ENCODE measurements at regions not wholly inside any gene's neighbourhood (a gene's known extent, or its start where the extent isn't known, plus 50 kb on each side); places are given as distances from the start of the nearest gene placed in this dataset.
"Not testable (repeated sequence)": the region's sequence is repeated elsewhere in the genome, so short reads cannot be mapped to it uniquely, and the experiment has no call there.

- H3K9me3 ChIP-seq (ENCODE audit: insufficient read depth in 2 of 2, low read depth in 1 of 2, low read length in 1 of 2) = peaks cover 50 to 65% of the 10 kb centered on the region in 2 experiments
- H2BK120ac ChIP-seq (replicated peaks; ENCODE audit: low read depth, low read length); H3K4me1 ChIP-seq (replicated peaks in 1 of 4; ENCODE audit: control insufficient read depth in 3 of 4, insufficient read depth in 4 of 4, low read length in 3 of 4); H3K79me2 ChIP-seq (ENCODE audit: control insufficient read depth in 1 of 2, insufficient read depth in 2 of 2, low read length in 2 of 2); H2BK20ac ChIP-seq (ENCODE audit: low read length); H3K23me2 ChIP-seq (ENCODE audit: low read depth, low read length); H3K9ac ChIP-seq (replicated peaks in 1 of 4; ENCODE audit: extremely low read depth in 1 of 4, low read depth in 3 of 4, low read length in 3 of 4); H2BK12ac ChIP-seq (ENCODE audit: low read depth, low read length); H3K27ac ChIP-seq (ENCODE audit: low read depth, low read length); H3K18ac ChIP-seq (ENCODE audit: extremely low read depth, low read length); H3K79me1 ChIP-seq (ENCODE audit: low read depth, low read length); H3K23ac ChIP-seq (ENCODE audit: insufficient read length); H3K14ac ChIP-seq (ENCODE audit: insufficient read length); H4K8ac ChIP-seq (ENCODE audit: extremely low read depth, insufficient read depth, low read length); POLR2A ChIA-PET (ENCODE audit: partially characterized antibody); FAIRE-seq; H2AK5ac ChIP-seq (ENCODE audit: low read depth, low read length); H2BK5ac ChIP-seq (ENCODE audit: low read depth, low read length); H2AFZ ChIP-seq (ENCODE audit: low read length); CTCF ChIA-PET (ENCODE audit: partially characterized antibody); H3K4me3 ChIP-seq (ENCODE audit: extremely low read depth in 1 of 4, insufficient read depth in 2 of 4, low read depth in 3 of 4, low read length in 4 of 4); H4K5ac ChIP-seq (ENCODE audit: insufficient read length, low read depth, low read length); H4K91ac ChIP-seq (replicated peaks; ENCODE audit: insufficient read length, low read length); H3K4me2 ChIP-seq (ENCODE audit: insufficient read depth in 1 of 2, low read depth in 2 of 2, low read length in 2 of 2); H2BK15ac ChIP-seq (ENCODE audit: low read length); H4K20me1 ChIP-seq (replicated peaks in 1 of 2; ENCODE audit: control insufficient read depth in 1 of 2, insufficient read depth in 2 of 2, low read length in 2 of 2); H3K27me3 ChIP-seq (replicated peaks in 1 of 4; ENCODE audit: control insufficient read depth in 3 of 4, extremely low read depth in 1 of 4, insufficient read depth in 3 of 4, low read length in 3 of 4); H3K4ac ChIP-seq (replicated peaks; ENCODE audit: insufficient read length, low read depth, low read length); H3K36me3 ChIP-seq (ENCODE audit: control insufficient read depth in 2 of 4, insufficient read depth in 4 of 4, low read length in 3 of 4); H3K56ac ChIP-seq (replicated peaks; ENCODE audit: insufficient read length, low read depth, low read length): not testable (repeated sequence)
- WGBS, 2 experiments (ENCODE audit: extremely low coverage in 1 of 2, insufficient coverage in 1 of 2, insufficient read length in 1 of 2, insufficient replicate concordance in 2 of 2, low coverage in 1 of 2, low lambda C conversion rate in 2 of 2, missing lambda C conversion rate in 1 of 2) = 90 to 100% methylated on average over 6 to 36 of the region's 36 CpGs
- peak in 1 of 2 experiments; percentile 16 for DNase-seq (ENCODE audit: low read depth in 1 of 2, low spot score in 2 of 2)
Observed at GRCh38 chr21:10405331-10405730, 116.1 kb upstream of the TPTE start.

GRCh38 chr21:10409786-10410185, 111.6 kb upstream of the TPTE start:
- H3K36me3 ChIP-seq (ENCODE audit: control insufficient read depth in 2 of 4, insufficient read depth in 4 of 4, low read length in 3 of 4); H4K8ac ChIP-seq (ENCODE audit: extremely low read depth, insufficient read depth, low read length); DNase-seq (ENCODE audit: low read depth in 1 of 2, low spot score in 2 of 2); H4K20me1 ChIP-seq (replicated peaks in 1 of 2; ENCODE audit: control insufficient read depth in 1 of 2, insufficient read depth in 2 of 2, low read length in 2 of 2); H4K91ac ChIP-seq (replicated peaks; ENCODE audit: insufficient read length, low read length); H2AFZ ChIP-seq (ENCODE audit: low read length); CTCF ChIA-PET (ENCODE audit: partially characterized antibody); H3K27ac ChIP-seq (ENCODE audit: low read depth, low read length); H2BK20ac ChIP-seq (ENCODE audit: low read length); H2BK5ac ChIP-seq (ENCODE audit: low read depth, low read length); H3K27me3 ChIP-seq (replicated peaks in 1 of 4; ENCODE audit: control insufficient read depth in 3 of 4, extremely low read depth in 1 of 4, insufficient read depth in 3 of 4, low read length in 3 of 4); H2BK15ac ChIP-seq (ENCODE audit: low read length); POLR2A ChIA-PET (ENCODE audit: partially characterized antibody); H2AK5ac ChIP-seq (ENCODE audit: low read depth, low read length); H3K18ac ChIP-seq (ENCODE audit: extremely low read depth, low read length); H2BK120ac ChIP-seq (replicated peaks; ENCODE audit: low read depth, low read length); H3K4ac ChIP-seq (replicated peaks; ENCODE audit: insufficient read length, low read depth, low read length); H3K14ac ChIP-seq (ENCODE audit: insufficient read length); H3K23ac ChIP-seq (ENCODE audit: insufficient read length); H3K9ac ChIP-seq (replicated peaks in 1 of 4; ENCODE audit: extremely low read depth in 1 of 4, low read depth in 3 of 4, low read length in 3 of 4); H3K79me1 ChIP-seq (ENCODE audit: low read depth, low read length); H3K4me1 ChIP-seq (replicated peaks in 1 of 4; ENCODE audit: control insufficient read depth in 3 of 4, insufficient read depth in 4 of 4, low read length in 3 of 4); H3K23me2 ChIP-seq (ENCODE audit: low read depth, low read length); H3K4me3 ChIP-seq (ENCODE audit: extremely low read depth in 1 of 4, insufficient read depth in 2 of 4, low read depth in 3 of 4, low read length in 4 of 4); H2BK12ac ChIP-seq (ENCODE audit: low read depth, low read length); FAIRE-seq; H3K79me2 ChIP-seq (ENCODE audit: control insufficient read depth in 1 of 2, insufficient read depth in 2 of 2, low read length in 2 of 2); H4K5ac ChIP-seq (ENCODE audit: insufficient read length, low read depth, low read length); H3K4me2 ChIP-seq (ENCODE audit: insufficient read depth in 1 of 2, low read depth in 2 of 2, low read length in 2 of 2); H3K56ac ChIP-seq (replicated peaks; ENCODE audit: insufficient read length, low read depth, low read length): not testable (repeated sequence)
- 62% methylated on average over 3 of the region's 4 CpGs; no CpG with 5 or more reads in 1 of the 2 experiments for WGBS, 2 experiments (ENCODE audit: extremely low coverage in 1 of 2, insufficient coverage in 1 of 2, insufficient read length in 1 of 2, insufficient replicate concordance in 2 of 2, low coverage in 1 of 2, low lambda C conversion rate in 2 of 2, missing lambda C conversion rate in 1 of 2)
- peaks cover 37 to 53% of the 10 kb centered on the region in 2 experiments for H3K9me3 ChIP-seq (ENCODE audit: insufficient read depth in 2 of 2, low read depth in 1 of 2, low read length in 1 of 2)

Data from H1 (cell line).